NT2/D1 (cell line): ENCODE measurements at regions not wholly inside any gene's neighbourhood (a gene's known extent, or its start where the extent isn't known, plus 50 kb on each side); places are given as distances from the start of the nearest gene placed in this dataset.

ENCODE experiments used
- SUZ12 ChIP-seq: IDR thresholded peaks from 2 replicates; pipeline ENCODE4 v1.6.1; 2011; ENCODE audit not compliant: insufficient read length, insufficient read depth; ENCODE audit errors: extremely low read depth
- ZNF274 ChIP-seq: IDR thresholded peaks from 2 replicates; pipeline ENCODE4 v1.6.1; 2011; ENCODE audit warnings: mild to moderate bottlenecking, low read depth, low read length

- no peak for TF ChIP-seq ZNF274
- TF ChIP-seq SUZ12 = no peak
Measured at GRCh38 chr7:133132906-133133305, 51.0 kb upstream of the CHCHD3 start.
